Loucy (cell line): ENCODE measurements at regions not wholly inside any gene's neighbourhood (a gene's known extent, or its start where the extent isn't known, plus 50 kb on each side); places are given as distances from the start of the nearest gene placed in this dataset.

Experiments used
- H2AFZ ChIP-seq: fragments of 200-600 bp; sonication (generic); 2 replicates; pipeline ENCODE4 v1.6.0; 2016; ENCODE audit warnings: antibody characterized with exemption, mild to moderate bottlenecking, low read length, moderate library complexity
- H3F3A ChIP-seq: fragments of 200-600 bp; 2 replicates; pipeline ENCODE4 v1.6.0; 2016; ENCODE audit warnings: antibody characterized with exemption, low read depth, mild to moderate bottlenecking
- H3K27me3 ChIP-seq: fragments of 200-600 bp; sonication (generic); 2 replicates; pipeline ENCODE4 v1.6.1; 2014; ENCODE audit warnings: low read length, mild to moderate bottlenecking; ENCODE audit not compliant: insufficient read depth, poor library complexity, severe bottlenecking
- H3K36me3 ChIP-seq: fragments of 200-600 bp; sonication (generic); 2 replicates; pipeline ENCODE4 v1.6.1; 2016; ENCODE audit warnings: low read length; ENCODE audit not compliant: insufficient read depth
- H3K4me1 ChIP-seq: fragments of 200-600 bp; sonication (generic); 2 replicates; pipeline ENCODE4 v1.5.1; 2014; ENCODE audit warnings: low read length, mild to moderate bottlenecking; ENCODE audit not compliant: insufficient read depth, poor library complexity, severe bottlenecking
- H3K4me2 ChIP-seq: fragments of 200-600 bp; sonication (generic); 2 replicates; pipeline ENCODE4 v1.6.0; 2014; ENCODE audit warnings: antibody characterized with exemption, low read length, low read depth, mild to moderate bottlenecking; ENCODE audit not compliant: poor library complexity, severe bottlenecking
- H3K4me3 ChIP-seq: fragments of 200-600 bp; sonication (generic); 2 replicates; pipeline ENCODE4 v1.5.1; 2014; ENCODE audit warnings: low read length, mild to moderate bottlenecking, mixed read lengths; ENCODE audit not compliant: poor library complexity, severe bottlenecking
- H3K79me2 ChIP-seq: fragments of 200-600 bp; sonication (generic); 2 replicates; pipeline ENCODE4 v1.6.1; 2014; ENCODE audit warnings: low read length; ENCODE audit not compliant: insufficient read depth
- H3K9ac ChIP-seq: fragments of 200-600 bp; sonication (generic); 2 replicates; pipeline ENCODE4 v1.6.0; 2014; ENCODE audit warnings: mild to moderate bottlenecking, low read depth, low read length, moderate library complexity; ENCODE audit not compliant: poor library complexity, severe bottlenecking
- H3K9me2 ChIP-seq: fragments of 200-600 bp; sonication (generic); replicated peaks from 2 replicates; pipeline ENCODE4 v1.6.1; 2016; ENCODE audit warnings: low read depth, low read length, mixed read lengths
- H3K9me3 ChIP-seq: fragments of 200-600 bp; sonication (generic); 2 replicates; pipeline ENCODE4 v1.6.1; 2014; ENCODE audit warnings: mild to moderate bottlenecking, antibody characterized with exemption, low read length, low read depth; ENCODE audit not compliant: insufficient read depth
- H4K20me1 ChIP-seq: fragments of 200-600 bp; sonication (generic); 2 replicates; pipeline ENCODE4 v1.6.0; 2014; ENCODE audit warnings: antibody characterized with exemption, low read length, mild to moderate bottlenecking; ENCODE audit not compliant: insufficient read depth, poor library complexity, severe bottlenecking
- CTCF ChIP-seq: fragments of 200-600 bp; sonication (generic); conservative IDR thresholded peaks from 2 replicates; pipeline ENCODE4 v1.5.1; 2014; ENCODE audit warnings: mild to moderate bottlenecking, antibody characterized with exemption, low read length
- EZH2phosphoT487 ChIP-seq: fragments of 200-600 bp; IDR thresholded peaks from 2 replicates; pipeline ENCODE4 v1.6.1; 2018; ENCODE audit warnings: antibody characterized with exemption, mild to moderate bottlenecking, moderate library complexity, borderline replicate concordance

DNA sequence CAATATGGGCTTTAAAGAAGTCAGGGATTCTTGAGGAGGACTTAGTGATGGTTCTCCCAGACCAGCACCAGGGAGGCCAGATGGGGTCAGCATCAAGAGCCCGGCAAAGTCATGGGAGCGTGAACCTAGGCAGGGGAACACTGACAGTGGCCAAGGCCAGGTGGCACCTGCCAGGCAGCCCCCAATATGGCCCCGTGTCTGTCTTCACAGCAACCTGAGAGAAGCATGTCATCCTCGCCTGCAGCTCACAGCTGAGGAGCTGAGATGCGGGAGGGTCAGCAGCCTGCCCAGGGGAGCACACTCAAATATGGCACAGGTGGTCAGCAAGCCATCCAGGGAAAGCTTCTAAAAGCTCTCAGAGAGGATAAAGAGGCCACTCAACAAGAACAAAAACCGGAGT is 105.7 kb upstream of the GPC1 start:
- Histone ChIP-seq H3K9me3 (peaks cover 5% of the 10 kb centered on the region; the same call in 1 of the 2 replicates), H3K4me1 (no peaks in the 10 kb centered on the region), H3K36me3 (no peaks in the 10 kb centered on the region), H3K4me3 (no peak overlapping the region), H3F3A (no peaks in the 10 kb centered on the region), H3K27me3 (no peaks in the 10 kb centered on the region), H2AFZ (no peak overlapping the region), H4K20me1 (no peaks in the 10 kb centered on the region), H3K9me2 (no peaks in the 10 kb centered on the region), H3K4me2 (no peak overlapping the region), H3K9ac (no peak overlapping the region), H3K79me2 (no peaks in the 10 kb centered on the region)
- no peak for TF ChIP-seq CTCF
- no peak for TF ChIP-seq EZH2phosphoT487

GRCh38 chr2:240333985-240334384 is 101.5 kb upstream of the GPC1 start:
- Histone ChIP-seq H3K27me3 (no peaks in the 10 kb centered on the region), H3K9ac (no peak overlapping the region), H3K4me2 (no peak overlapping the region), H3K36me3 (no peaks in the 10 kb centered on the region), H3F3A (no peaks in the 10 kb centered on the region), H3K9me2 (no peaks in the 10 kb centered on the region), H3K4me1 (no peaks in the 10 kb centered on the region), H3K4me3 (no peak overlapping the region), H3K9me3 (peaks cover 6% of the 10 kb centered on the region; the same call in 1 of the 2 replicates), H4K20me1 (no peaks in the 10 kb centered on the region), H2AFZ (no peak overlapping the region), H3K79me2 (no peaks in the 10 kb centered on the region)
- TF ChIP-seq EZH2phosphoT487: no peak
- TF ChIP-seq CTCF: no peak

GRCh38 chr2:240335061-240335460 is 100.4 kb upstream of the GPC1 start:
- no peaks in the 10 kb centered on the region for H3K36me3 ChIP-seq
- H3K4me2 ChIP-seq: no peak overlapping the region
- TF ChIP-seq EZH2phosphoT487 (no peak), CTCF (no peak)
- peaks cover 6% of the 10 kb centered on the region; the same call in 1 of the 2 replicates for H3K9me3 ChIP-seq
- no peak overlapping the region for H2AFZ ChIP-seq
- H3K4me3 ChIP-seq: no peak overlapping the region
- no peaks in the 10 kb centered on the region for H4K20me1 ChIP-seq
- H3K9ac ChIP-seq: no peak overlapping the region
- no peaks in the 10 kb centered on the region for H3K27me3 ChIP-seq
- H3K9me2 ChIP-seq: no peaks in the 10 kb centered on the region
- no peaks in the 10 kb centered on the region for H3F3A ChIP-seq
- no peaks in the 10 kb centered on the region for H3K79me2 ChIP-seq
- H3K4me1 ChIP-seq: no peaks in the 10 kb centered on the region
